ENCODE measurements at regions not wholly inside any gene's neighbourhood (a gene's known extent, or its start where the extent isn't known, plus 50 kb on each side); places are given as distances from the start of the nearest gene placed in this dataset.

DNA sequence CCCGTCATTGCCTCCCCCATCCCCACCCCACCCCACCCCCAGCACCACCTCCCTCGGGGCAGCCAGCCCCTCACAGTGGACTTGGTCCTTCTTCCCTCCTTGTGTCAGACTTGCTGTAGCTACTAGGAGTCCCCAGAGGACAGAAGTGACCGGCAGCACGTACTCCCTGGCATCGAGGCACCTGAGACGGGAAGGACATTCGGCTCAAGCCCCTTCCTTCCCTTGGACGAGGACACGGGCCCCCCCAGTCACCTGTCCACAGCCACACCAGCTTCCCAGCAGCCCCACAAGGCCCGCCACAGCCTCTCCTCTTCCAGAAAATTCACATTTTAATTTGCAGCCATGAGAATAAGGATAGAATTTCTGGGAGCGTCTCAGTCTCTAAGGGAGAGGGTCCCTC is 267.8 kb upstream of the SHH start:
- Mint-ChIP-seq H3K27ac (no peak overlapping the region), H3K9me3 (peaks cover 0 to 3% of the 10 kb centered on the region in 2 donors), H3K36me3 (no peaks in the 10 kb centered on the region)
- DNase-seq (ENCODE audit: low spot score in 2 of 2) (no peak), ATAC-seq (no peak)

DNA sequence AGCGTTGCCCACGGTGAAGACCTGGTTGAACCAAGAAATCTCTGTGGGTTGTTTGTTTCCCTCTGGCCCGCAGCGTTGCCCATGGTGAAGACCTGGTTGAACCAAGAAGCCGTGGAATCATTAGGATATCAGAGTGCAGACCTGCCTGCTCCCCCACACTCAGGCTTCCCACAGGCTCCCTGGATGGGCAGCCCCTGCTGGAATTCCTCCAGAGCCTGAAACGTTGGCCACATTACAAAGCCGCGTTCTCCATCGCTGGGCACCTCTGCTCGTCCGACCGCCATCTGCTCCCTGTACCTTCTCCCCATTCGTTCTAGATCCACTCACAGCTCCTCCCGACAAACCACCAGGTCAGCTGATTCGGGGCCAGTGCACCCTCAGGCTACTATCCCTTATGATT is 266.9 kb upstream of the SHH start:
- Mint-ChIP-seq H3K27ac (no peak overlapping the region), H3K9me3 (peaks cover 0 to 3% of the 10 kb centered on the region in 2 donors)
- no peak for ATAC-seq

GRCh38 chr7:156074982-156075615 is 262.8 kb upstream of the SHH start:
- Mint-ChIP-seq H3K36me3 (no peaks in the 10 kb centered on the region), H3K27ac (no peak overlapping the region), H3K9me3 (peaks cover 0 to 3% of the 10 kb centered on the region in 2 donors)
- ATAC-seq (no peak), DNase-seq (ENCODE audit: low spot score in 2 of 2) (no peak)

More for the DNA sequence above, 266.9 kb upstream of the SHH start:
- H3K36me3 Mint-ChIP-seq, result no peaks in the 10 kb centered on the region
- DNase-seq (ENCODE audit: low spot score in 2 of 2), result no peak

DNA sequence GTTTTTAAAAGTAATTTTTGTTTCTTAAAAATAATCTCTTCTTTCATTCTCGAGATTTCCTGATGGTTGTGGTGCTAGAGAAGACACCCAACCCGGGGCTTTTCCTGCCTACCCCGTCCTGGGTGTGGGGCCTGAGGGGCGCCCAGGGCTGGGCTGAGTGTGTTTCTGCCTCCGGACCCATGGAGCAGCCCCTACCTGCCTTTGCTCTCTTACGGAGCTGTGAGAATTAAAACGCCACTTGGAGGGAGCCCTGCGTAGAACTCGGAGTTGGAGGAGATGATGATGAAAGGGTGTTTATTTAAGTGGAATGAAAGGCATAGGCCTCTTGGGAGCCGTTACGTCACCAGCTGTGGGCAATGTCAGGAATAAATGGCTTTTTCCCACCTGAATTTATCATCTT is 261.8 kb upstream of the SHH start:
- ATAC-seq (no peak), DNase-seq (ENCODE audit: low spot score in 2 of 2) (no peak)
- H3K27ac Mint-ChIP-seq, result no peak overlapping the region
- peaks cover 3% of the 10 kb centered on the region in 2 donors for H3K9me3 Mint-ChIP-seq
- no peaks in the 10 kb centered on the region for H3K36me3 Mint-ChIP-seq

DNA sequence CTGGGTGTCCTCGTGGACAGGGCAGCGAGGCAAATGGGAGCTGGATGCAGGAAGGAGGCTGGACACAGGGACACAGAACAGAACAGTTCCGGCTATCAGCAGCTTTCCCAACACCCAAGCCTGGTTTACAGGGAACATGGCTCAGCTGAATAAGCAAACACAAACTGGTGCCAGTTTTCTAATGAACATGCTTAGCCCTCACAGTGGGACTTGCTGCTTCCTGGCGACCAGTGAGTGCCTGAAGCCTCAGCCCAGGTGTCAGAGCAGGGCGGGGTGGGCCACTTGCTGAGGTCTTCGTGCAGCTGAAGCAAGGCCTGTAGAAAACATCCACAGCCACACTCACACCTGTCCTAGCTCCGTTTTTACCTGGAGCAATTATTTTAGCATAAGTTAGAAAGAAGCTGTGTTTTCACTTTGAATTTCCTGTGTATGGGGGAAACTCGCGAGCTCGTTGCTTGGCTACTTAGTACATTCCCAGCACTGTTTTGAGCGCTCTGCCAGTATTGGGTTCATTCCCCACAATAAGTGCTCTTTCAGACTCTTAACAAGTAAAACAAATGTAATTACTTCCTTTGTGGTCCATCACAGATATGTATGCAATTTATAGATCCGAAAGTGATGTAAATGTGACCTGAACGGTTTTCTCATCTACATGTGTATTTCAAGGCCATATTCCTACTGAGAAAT is 261.2 kb upstream of the SHH start:
- no peak for ATAC-seq
- Mint-ChIP-seq H3K36me3 (no peaks in the 10 kb centered on the region), H3K27ac (no peak overlapping the region), H3K9me3 (peaks cover 3% of the 10 kb centered on the region in 2 donors)
- DNase-seq (ENCODE audit: low spot score in 2 of 2), result no peak

GRCh38 chr7:156071612-156072011 is 259.3 kb upstream of the SHH start:
- Mint-ChIP-seq H3K27ac (no peak overlapping the region), H3K36me3 (no peaks in the 10 kb centered on the region), H3K9me3 (peaks cover 3 to 4% of the 10 kb centered on the region in 2 donors)
- ATAC-seq, result no peak
- no peak for DNase-seq (ENCODE audit: low spot score in 2 of 2)

- ATAC-seq (no peak), DNase-seq (ENCODE audit: low spot score in 2 of 2) (no peak)
- H3K36me3 Mint-ChIP-seq, result no peaks in the 10 kb centered on the region
- H3K27ac Mint-ChIP-seq, result no peak overlapping the region
- peaks cover 3 to 6% of the 10 kb centered on the region in 2 donors for H3K9me3 Mint-ChIP-seq
Observed at GRCh38 chr7:156069891-156070290, 257.6 kb upstream of the SHH start.

- ATAC-seq (no peak), DNase-seq (ENCODE audit: low spot score in 2 of 2) (no peak)
- no peak overlapping the region for H3K27ac Mint-ChIP-seq
- H3K36me3 Mint-ChIP-seq, result no peaks in the 10 kb centered on the region
- peaks cover 3 to 6% of the 10 kb centered on the region in 2 donors for H3K9me3 Mint-ChIP-seq
Observed at GRCh38 chr7:156067156-156067555, 254.9 kb upstream of the SHH start.

DNA sequence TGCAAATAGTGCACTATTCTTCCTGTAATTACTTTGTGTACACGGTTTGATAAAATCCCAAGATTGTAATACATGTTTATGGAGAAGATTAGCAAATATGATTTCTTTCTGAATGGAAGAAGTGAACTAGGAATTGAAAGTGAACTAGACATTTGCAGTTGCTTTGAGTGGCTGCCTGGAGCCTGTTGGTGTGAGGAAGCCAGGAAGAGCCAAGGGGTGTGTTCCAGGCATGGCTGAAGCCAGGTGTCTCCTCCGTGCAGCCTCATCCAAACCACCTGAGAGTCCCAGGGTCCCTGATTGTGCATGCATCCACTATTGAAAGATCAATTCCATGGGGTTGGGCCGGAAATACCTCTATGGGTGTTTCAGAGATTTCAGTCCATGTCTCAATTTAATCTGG is 253.1 kb upstream of the SHH start:
- Mint-ChIP-seq H3K9me3 (peaks cover 10 to 15% of the 10 kb centered on the region in 2 donors), H3K27ac (no peak overlapping the region), H3K36me3 (no peaks in the 10 kb centered on the region)
- ATAC-seq (no peak), DNase-seq (ENCODE audit: low spot score in 2 of 2) (no peak)

GRCh38 chr7:156064971-156065386 is 252.7 kb upstream of the SHH start:
- no peaks in the 10 kb centered on the region for H3K36me3 Mint-ChIP-seq
- no peak overlapping the region for H3K27ac Mint-ChIP-seq
- ATAC-seq, result peak; percentile 24 to 35
- DNase-seq (ENCODE audit: low spot score in 2 of 2), result no peak
- peaks cover 13 to 19% of the 10 kb centered on the region in 2 donors for H3K9me3 Mint-ChIP-seq

DNA sequence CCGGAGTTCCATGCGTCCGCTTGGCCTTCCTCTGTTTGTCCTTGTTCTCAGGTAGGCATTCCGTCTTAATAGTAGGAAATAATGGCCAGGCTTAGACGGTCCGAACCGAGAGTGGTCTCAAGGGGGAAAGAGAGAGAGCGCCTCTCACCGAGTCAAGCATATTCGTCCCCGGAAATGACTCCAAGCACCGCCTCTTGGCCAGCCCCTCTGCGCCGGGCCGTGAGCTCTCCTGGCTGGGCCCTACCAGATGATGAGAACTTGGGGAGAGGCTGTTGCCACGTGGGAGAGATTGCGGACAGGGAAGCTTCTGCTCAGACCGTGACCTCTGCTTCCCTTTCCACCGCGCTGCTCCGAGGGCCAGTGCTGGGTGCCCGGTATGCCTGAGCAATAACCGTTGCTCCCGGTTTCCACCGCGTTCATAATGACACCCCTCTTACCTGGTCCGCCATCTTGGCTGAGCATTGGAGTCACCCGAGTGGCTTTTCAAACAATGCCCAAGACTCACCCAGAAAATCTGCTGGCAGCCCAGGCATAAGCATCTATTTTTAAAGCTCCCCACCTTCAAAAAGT is 251.1 kb upstream of the SHH start:
- DNase-seq (ENCODE audit: low spot score in 2 of 2) (no peak), ATAC-seq (no peak)
- Mint-ChIP-seq H3K9me3 (peaks cover 9 to 19% of the 10 kb centered on the region in 2 donors), H3K27ac (no peak overlapping the region), H3K36me3 (no peaks in the 10 kb centered on the region)

DNA sequence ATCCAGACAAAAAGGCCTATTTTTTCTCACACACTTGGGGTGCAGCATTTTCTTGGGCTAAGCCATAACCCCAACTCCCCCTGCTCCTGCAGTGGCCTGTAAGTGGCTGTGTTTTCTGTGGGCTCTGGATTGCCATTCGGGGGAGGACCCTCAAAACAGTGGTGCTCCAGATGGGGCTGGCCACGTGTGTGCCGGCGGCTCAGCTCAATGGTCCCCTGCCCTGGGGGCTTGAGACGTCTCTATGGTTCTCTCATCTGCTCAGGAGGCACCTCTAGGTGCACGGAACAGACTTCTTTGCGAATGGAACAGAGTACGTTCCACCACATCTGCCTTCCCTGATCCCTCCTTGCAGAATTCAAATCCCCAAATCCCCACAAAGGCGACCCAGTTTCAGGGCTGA is 250.0 kb upstream of the SHH start:
- no peak for DNase-seq (ENCODE audit: low spot score in 2 of 2)
- ATAC-seq, result no peak
- Mint-ChIP-seq H3K36me3 (no peaks in the 10 kb centered on the region), H3K9me3 (peaks cover 9 to 19% of the 10 kb centered on the region in 2 donors), H3K27ac (no peak overlapping the region)

GRCh38 chr7:156061689-156062255 is 249.5 kb upstream of the SHH start:
- ATAC-seq, result no peak
- Mint-ChIP-seq H3K27ac (no peak overlapping the region), H3K36me3 (no peaks in the 10 kb centered on the region), H3K9me3 (peaks cover 9 to 19% of the 10 kb centered on the region in 2 donors)
- no peak for DNase-seq (ENCODE audit: low spot score in 2 of 2)

- Mint-ChIP-seq H3K27ac (no peak overlapping the region), H3K36me3 (no peaks in the 10 kb centered on the region), H3K9me3 (peaks cover 9 to 13% of the 10 kb centered on the region in 2 donors)
- DNase-seq (ENCODE audit: low spot score in 2 of 2) (no peak), ATAC-seq (no peak)
Observed at GRCh38 chr7:156060925-156061324, 248.7 kb upstream of the SHH start.

DNA sequence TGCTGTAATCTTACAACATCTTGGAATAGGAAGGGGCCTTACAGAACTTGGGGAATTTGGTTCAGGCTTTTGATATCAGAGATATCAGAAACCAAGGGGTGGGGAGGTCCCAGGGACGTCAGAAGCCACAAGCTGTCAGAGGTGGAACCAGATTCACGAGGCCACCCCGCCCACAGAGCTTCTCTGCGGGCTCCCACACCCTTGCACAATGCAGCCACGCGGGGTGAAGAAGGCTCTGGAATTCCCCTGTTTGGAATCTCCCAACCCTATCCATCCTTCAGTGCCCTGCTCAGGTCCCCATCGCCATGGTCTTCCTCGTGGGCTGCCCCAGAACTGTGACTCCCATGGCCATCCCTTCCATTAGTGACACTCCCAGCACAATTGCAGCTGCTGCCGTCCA is 247.1 kb upstream of the SHH start:
- Mint-ChIP-seq H3K36me3 (no peaks in the 10 kb centered on the region), H3K27ac (no peak overlapping the region), H3K9me3 (peaks cover 9 to 13% of the 10 kb centered on the region in 2 donors)
- ATAC-seq (no peak), DNase-seq (ENCODE audit: low spot score in 2 of 2) (no peak)

DNA sequence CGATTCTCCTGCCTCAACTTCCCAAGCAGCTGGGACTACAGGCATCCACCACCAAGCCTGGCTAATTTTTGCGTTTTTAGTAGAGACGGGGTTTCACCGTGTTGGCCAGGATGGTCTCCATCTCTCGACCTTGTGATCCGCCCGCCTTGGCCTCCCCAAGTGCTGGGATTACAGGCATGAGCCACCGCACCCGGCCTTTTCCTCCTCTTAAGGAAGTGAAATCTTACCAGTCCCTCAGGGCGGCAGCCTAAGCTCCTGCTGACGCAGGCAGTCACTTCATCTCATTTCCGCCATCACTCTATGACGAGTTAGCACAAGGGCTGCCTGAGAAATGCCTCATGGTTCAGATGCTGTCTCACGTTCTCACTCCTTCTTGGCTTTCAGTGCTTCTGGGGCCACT is 246.0 kb upstream of the SHH start:
- DNase-seq (ENCODE audit: low spot score in 2 of 2), result no peak
- no peak for ATAC-seq
- H3K9me3 Mint-ChIP-seq, result peaks cover 13% of the 10 kb centered on the region in 2 donors
- no peak overlapping the region for H3K27ac Mint-ChIP-seq
- no peaks in the 10 kb centered on the region for H3K36me3 Mint-ChIP-seq

- no peak overlapping the region for H3K27ac Mint-ChIP-seq
- no peak for ATAC-seq
- H3K36me3 Mint-ChIP-seq, result no peaks in the 10 kb centered on the region
- H3K9me3 Mint-ChIP-seq, result peaks cover 13 to 14% of the 10 kb centered on the region in 2 donors
- no peak for DNase-seq (ENCODE audit: low spot score in 2 of 2)
Observed at GRCh38 chr7:156056534-156056933, 244.3 kb upstream of the SHH start.
